Caco-2 (cell line): ENCODE measurements at regions not wholly inside any gene's neighbourhood (a gene's known extent, or its start where the extent isn't known, plus 50 kb on each side); places are given as distances from the start of the nearest gene placed in this dataset.

Experiments
- BruUV-seq: library from RNA; stranded (reverse); fragments of 400-500 nt; replicated peaks from 2 replicates; lab custom pipeline; 2021; lab: Mats Ljungman, UMichigan
- CTCF ChIA-PET: fragments of 300-600 bp; sonication (Branson Sonifier 250); formaldehyde crosslinking; loops from one replicate; lab custom pipeline; 2022; ENCODE audit warnings: antibody characterized with exemption; lab: Charles Lee
- POLR2A ChIA-PET: fragments of 300-600 bp; sonication (Branson Sonifier 250); formaldehyde crosslinking; loops from one replicate; lab custom pipeline; 2022; ENCODE audit warnings: antibody characterized with exemption; lab: Charles Lee
- DNase-seq, 2 experiments: peaks; one replicate each; pipeline versions ENCODE4 v3.0.0 to v3.0.0-alpha.2; 2020 to 2022
- H3K27me3 ChIP-seq: replicated peaks from 2 replicates; pipeline ENCODE4 v1.6.0; 2011; ENCODE audit warnings: low read length; ENCODE audit not compliant: control insufficient read depth, insufficient read depth
- H3K36me3 ChIP-seq: 2 replicates; pipeline ENCODE4 v1.5.1; 2011; ENCODE audit warnings: low read length; ENCODE audit not compliant: control insufficient read depth, insufficient read depth
- H3K4me1 ChIP-seq: fragments of 250-450 bp; sonication (Bioruptor Pico); 2 replicates; pipeline ENCODE4 v1.5.1; 2020; ENCODE audit warnings: mild to moderate bottlenecking
- H3K4me3 ChIP-seq: 2 replicates; pipeline ENCODE4 v1.5.1; 2011; ENCODE audit warnings: low read depth, mild to moderate bottlenecking, control low read depth, low read length
- H3K9me3 ChIP-seq: fragments of 250-450 bp; sonication (Bioruptor Pico); 2 replicates; pipeline ENCODE4 v1.5.1; 2020; ENCODE audit warnings: mild to moderate bottlenecking, moderate library complexity
- H3K27ac Mint-ChIP-seq: one replicate; pipeline ENCODE4 v1.8.0; 2022; ENCODE audit warnings: mixed read lengths; ENCODE audit not compliant: unreplicated experiment
- H3K27me3 Mint-ChIP-seq: one replicate; pipeline ENCODE4 v1.8.0; 2022; ENCODE audit warnings: mixed read lengths; ENCODE audit not compliant: insufficient read depth, unreplicated experiment
- H3K36me3 Mint-ChIP-seq: one replicate; pipeline ENCODE4 v1.8.0; 2022; ENCODE audit warnings: mild to moderate bottlenecking, mixed read lengths; ENCODE audit not compliant: insufficient read depth, unreplicated experiment
- H3K4me1 Mint-ChIP-seq: one replicate; pipeline ENCODE4 v1.8.0; 2022; ENCODE audit warnings: low read depth, mixed read lengths; ENCODE audit not compliant: unreplicated experiment
- H3K4me3 Mint-ChIP-seq: one replicate; pipeline ENCODE4 v1.8.0; 2022; ENCODE audit warnings: mild to moderate bottlenecking, moderate library complexity, mixed read lengths; ENCODE audit not compliant: unreplicated experiment
- H3K9me3 Mint-ChIP-seq: one replicate; pipeline ENCODE4 v1.8.0; 2022; ENCODE audit warnings: mixed read lengths; ENCODE audit not compliant: unreplicated experiment
- intact Hi-C: fragments of 100-400 bp; cut with micrococcal nuclease; formaldehyde crosslinking; loops from one replicate; pipeline ENCODE4 v1.10.0; 2022; ENCODE audit not compliant: unreplicated experiment
- TF ChIP-seq, protein P1 (sequence below), 2 experiments: fragments of 200-600 bp in 1 of 2; IDR thresholded peaks; 1 replicate in 1 of 2; 2 replicates in 1 of 2; pipeline versions ENCODE4 v1.5.1 to v1.8.0; 2011 to 2022; ENCODE audit warnings: antibody characterized with exemption in 1 of 2, control low read depth in 1 of 2, inconsistent platforms in 1 of 2, low read depth in 1 of 2, low read length in 1 of 2, mild to moderate bottlenecking in 1 of 2, moderate library complexity in 1 of 2; ENCODE audit not compliant: insufficient read depth in 1 of 2, severe bottlenecking in 1 of 2, unreplicated experiment in 1 of 2

DNA sequence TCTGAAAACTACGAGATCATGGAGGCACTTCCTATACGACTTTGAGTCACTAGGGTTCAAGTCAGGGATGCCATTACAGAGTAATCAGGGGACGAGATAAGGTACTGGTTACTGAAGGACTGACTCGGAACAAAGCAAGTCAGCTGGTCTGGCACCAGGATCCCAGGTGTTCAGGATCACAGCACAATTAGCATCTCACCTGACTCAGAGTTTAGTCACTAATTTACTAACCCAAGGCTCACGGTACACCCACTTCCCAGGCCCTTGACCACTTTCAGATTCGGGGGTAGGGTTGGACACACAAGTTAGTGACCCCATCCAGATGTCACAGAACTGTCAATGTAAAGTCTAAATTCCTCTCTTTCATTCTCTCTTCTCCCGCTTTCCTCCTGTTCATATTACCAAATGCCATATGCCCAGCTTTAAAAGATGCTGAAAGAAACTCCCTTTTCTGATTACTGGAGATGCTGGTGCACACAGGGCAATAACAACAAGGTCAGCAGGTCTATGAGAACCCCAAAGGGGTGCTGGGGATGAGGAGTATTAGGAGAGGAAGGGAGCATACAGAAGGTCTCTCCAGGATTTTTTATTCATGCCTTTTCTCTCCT lies 657.8 kb downstream of the TLE1 start:
- Mint-ChIP-seq H3K27ac (no peak overlapping the region), H3K9me3 (no peaks in the 10 kb centered on the region), H3K4me3 (no peak overlapping the region), H3K36me3 (no peaks in the 10 kb centered on the region), H3K4me1 (no peaks in the 10 kb centered on the region), H3K27me3 (no peaks in the 10 kb centered on the region)
- no peaks in the 10 kb centered on the region for H3K9me3 ChIP-seq
- no peaks in the 10 kb centered on the region for H3K4me1 ChIP-seq
- ChIA-PET POLR2A (no interaction called here), CTCF (no interaction called here)
- no peak overlapping the region for H3K4me3 ChIP-seq
- intact Hi-C loops = no loop called here
- no peaks in the 10 kb centered on the region for H3K36me3 ChIP-seq
- no peak for DNase-seq
- TF ChIP-seq, protein P1, sequence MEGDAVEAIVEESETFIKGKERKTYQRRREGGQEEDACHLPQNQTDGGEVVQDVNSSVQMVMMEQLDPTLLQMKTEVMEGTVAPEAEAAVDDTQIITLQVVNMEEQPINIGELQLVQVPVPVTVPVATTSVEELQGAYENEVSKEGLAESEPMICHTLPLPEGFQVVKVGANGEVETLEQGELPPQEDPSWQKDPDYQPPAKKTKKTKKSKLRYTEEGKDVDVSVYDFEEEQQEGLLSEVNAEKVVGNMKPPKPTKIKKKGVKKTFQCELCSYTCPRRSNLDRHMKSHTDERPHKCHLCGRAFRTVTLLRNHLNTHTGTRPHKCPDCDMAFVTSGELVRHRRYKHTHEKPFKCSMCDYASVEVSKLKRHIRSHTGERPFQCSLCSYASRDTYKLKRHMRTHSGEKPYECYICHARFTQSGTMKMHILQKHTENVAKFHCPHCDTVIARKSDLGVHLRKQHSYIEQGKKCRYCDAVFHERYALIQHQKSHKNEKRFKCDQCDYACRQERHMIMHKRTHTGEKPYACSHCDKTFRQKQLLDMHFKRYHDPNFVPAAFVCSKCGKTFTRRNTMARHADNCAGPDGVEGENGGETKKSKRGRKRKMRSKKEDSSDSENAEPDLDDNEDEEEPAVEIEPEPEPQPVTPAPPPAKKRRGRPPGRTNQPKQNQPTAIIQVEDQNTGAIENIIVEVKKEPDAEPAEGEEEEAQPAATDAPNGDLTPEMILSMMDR (IDR thresholded peaks at IDR 0.05; ENCODE audit: insufficient read depth in 1 of 2, low read depth in 1 of 2, low read length in 1 of 2, severe bottlenecking in 1 of 2, unreplicated experiment in 1 of 2) = no peak
- no peaks in the 10 kb centered on the region for H3K27me3 ChIP-seq
- no TSS peak for BruUV-seq

DNA sequence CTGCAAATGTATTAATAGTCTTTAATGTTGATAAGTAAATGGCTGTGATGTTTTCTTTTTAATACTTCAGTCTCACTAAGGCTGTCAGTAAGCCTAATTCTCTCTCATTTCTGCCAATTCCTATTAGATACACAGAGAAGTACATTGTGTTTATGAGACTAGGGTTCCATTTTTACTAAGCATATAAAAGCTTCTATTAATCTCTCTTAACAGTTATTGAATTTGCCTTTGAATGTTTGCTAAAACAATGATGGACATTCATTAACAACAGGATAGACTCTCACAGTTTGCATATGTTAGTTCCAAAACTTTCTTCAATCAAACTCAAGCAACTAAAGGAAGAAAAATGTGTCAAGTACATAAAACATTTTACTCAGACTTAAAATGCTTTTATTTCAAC lies 659.3 kb downstream of the TLE1 start:
- H3K4me1 Mint-ChIP-seq = no peaks in the 10 kb centered on the region
- H3K4me1 ChIP-seq = no peaks in the 10 kb centered on the region
- TF ChIP-seq, protein P1 (IDR thresholded peaks at IDR 0.05; ENCODE audit: insufficient read depth in 1 of 2, low read depth in 1 of 2, low read length in 1 of 2, severe bottlenecking in 1 of 2, unreplicated experiment in 1 of 2) = no peak
- H3K9me3 Mint-ChIP-seq = no peaks in the 10 kb centered on the region
- H3K4me3 Mint-ChIP-seq = no peak overlapping the region
- H3K27ac Mint-ChIP-seq = no peak overlapping the region
- H3K36me3 Mint-ChIP-seq = no peaks in the 10 kb centered on the region
- no peak for DNase-seq
- no peaks in the 10 kb centered on the region for H3K27me3 Mint-ChIP-seq
- intact Hi-C loops = no loop called here
- BruUV-seq = no TSS peak
- POLR2A ChIA-PET = no interaction called here
- H3K27me3 ChIP-seq = no peaks in the 10 kb centered on the region
- H3K4me3 ChIP-seq = no peak overlapping the region
- H3K36me3 ChIP-seq = no peaks in the 10 kb centered on the region
- no peaks in the 10 kb centered on the region for H3K9me3 ChIP-seq
- CTCF ChIA-PET = no interaction called here

DNA sequence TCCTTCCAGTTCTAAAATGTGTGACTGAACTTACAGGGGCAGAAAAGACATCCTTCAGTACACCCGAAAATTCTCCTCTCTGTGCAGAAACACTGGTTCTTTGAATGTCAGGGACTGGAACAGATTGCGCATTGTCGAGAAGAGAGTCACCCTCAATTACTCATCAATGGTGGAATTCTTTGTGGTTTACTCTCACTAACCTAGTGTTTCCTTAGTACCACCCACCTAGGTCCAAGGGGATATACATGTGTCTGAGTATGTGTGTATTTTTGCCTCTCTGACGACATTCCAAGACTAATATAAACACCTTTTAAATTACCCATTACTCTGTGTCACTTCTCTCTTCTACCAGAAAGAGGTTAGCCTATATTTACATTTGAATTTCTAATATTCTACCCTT lies 660.8 kb downstream of the TLE1 start:
- Mint-ChIP-seq H3K4me3 (no peak overlapping the region), H3K27me3 (no peaks in the 10 kb centered on the region), H3K9me3 (no peaks in the 10 kb centered on the region), H3K27ac (no peak overlapping the region), H3K4me1 (no peaks in the 10 kb centered on the region), H3K36me3 (no peaks in the 10 kb centered on the region)
- intact Hi-C loops = no loop called here
- POLR2A ChIA-PET = no interaction called here
- BruUV-seq = no TSS peak
- Histone ChIP-seq H3K9me3 (no peaks in the 10 kb centered on the region), H3K4me1 (no peaks in the 10 kb centered on the region), H3K4me3 (no peak overlapping the region), H3K27me3 (no peaks in the 10 kb centered on the region), H3K36me3 (no peaks in the 10 kb centered on the region)
- CTCF ChIA-PET = no interaction called here
- TF ChIP-seq, protein P1 (IDR thresholded peaks at IDR 0.05; ENCODE audit: insufficient read depth in 1 of 2, low read depth in 1 of 2, low read length in 1 of 2, severe bottlenecking in 1 of 2, unreplicated experiment in 1 of 2) = no peak
- no peak for DNase-seq
